GM21381 (cell line): ENCODE measurements at regions not wholly inside any gene's neighbourhood (a gene's known extent, or its start where the extent isn't known, plus 50 kb on each side); places are given as distances from the start of the nearest gene placed in this dataset.
A peak's percentile ranks its signal among the peaks of the same experiment; 100 is the strongest.

Experiments
- ATAC-seq: cut with Tn5 transposase; IDR thresholded peaks from one replicate; pipeline ENCODE4 v1.9.1; 2021; ENCODE audit warnings: mild to moderate bottlenecking, moderate library complexity; ENCODE audit not compliant: unreplicated experiment

DNA sequence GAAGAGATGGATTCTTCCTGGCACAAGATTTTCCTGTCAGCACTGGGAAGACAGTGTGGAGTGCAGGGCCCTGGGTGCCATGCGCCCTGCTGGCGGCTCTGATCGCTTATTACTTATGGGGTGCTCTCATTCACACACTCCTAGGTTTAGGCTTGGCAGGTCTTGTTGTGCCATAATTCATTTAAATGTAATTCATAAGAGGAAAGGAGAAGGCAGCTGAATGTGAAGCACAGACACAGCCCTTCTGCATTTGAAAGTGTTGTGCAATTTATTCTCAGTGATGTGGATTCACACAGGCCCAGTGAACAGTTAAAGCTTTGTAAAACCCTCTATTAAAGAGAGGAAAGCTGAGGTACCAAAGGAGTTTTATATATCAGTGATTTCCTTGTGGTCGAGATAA, 249.7 kb downstream of the C4orf33 start:
- ATAC-seq: no peak

DNA sequence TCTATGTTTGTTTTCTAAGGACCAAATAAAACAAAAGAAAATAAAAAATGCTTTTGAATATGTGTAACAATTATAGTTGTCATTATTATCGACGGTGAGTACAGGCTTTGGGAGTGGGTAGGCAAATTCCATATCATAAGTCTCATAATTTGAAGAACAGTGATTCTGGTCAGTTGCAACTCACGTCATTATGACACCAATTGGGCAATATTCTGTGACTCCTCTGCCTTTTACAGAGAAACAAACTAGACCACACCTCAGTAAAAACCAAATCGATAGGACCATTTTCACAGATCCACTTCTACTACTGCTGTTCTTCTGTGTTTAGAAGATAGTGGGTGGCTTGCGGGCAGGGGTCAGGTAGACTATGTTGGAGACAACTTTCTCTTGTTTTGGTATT, 250.1 kb downstream of the C4orf33 start:
- ATAC-seq: no peak

DNA sequence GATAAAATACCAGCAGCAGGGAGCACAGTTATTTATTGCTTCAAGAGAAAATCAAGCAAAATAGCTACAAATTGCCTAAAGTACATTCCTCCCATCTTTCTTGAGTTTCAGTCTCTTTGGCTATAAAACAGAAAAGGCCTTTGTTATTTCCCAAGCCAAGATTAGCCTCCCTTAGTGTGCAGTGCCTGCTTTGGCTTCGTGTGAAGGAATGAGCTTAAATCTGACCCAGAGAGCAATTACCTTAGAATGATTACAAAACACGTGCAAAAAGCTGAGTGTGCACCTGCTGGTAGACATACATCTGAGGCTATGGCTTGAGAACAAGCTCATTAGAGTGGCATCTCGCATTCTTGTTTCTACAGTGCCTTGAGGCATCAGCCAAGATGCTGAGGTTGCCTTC, 250.8 kb downstream of the C4orf33 start:
- ATAC-seq: no peak

DNA sequence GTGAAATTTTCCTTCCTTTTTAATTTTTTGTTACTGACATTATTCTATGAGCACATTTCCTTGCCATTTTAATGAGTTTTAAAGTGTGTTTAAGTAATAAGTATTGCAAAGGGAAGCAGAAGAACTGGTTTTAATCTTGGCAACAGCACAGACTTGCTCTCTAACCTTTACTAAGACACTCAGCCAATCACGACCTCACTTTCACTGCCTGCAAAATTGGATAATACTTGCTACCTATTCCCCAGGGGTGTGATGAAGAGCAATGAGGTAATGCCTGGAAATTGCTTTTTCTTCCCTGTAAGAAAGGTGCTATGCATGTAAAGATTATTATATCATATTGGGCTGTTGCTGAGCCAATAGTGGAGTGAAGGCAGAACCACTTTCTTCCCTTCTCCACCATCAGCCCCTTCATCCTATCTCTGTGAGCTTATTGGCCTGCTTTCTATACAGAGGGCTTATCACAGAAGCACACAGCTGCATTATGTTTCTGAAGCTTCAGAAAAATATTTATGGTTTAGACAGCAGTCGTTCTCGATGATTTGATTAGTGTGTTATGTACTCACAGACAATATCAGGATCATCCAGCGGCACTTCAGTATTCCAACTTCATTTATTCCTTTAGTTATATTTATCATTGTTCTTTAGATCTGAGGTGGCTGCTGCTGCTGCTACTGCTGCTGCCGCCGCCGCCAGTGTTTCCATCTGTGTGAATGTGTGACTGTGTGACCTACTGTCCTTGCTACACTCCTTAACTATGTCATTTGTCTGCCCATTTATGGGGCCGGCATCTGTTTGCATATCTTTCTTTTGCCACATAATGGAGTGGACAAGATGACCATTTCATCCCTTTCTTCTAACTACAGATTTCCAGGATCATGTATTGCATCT, 255.1 kb downstream of the C4orf33 start:
- no peak for ATAC-seq

GRCh38 chr4:129352480-129352879, 256.5 kb downstream of the C4orf33 start:
- ATAC-seq: no peak

DNA sequence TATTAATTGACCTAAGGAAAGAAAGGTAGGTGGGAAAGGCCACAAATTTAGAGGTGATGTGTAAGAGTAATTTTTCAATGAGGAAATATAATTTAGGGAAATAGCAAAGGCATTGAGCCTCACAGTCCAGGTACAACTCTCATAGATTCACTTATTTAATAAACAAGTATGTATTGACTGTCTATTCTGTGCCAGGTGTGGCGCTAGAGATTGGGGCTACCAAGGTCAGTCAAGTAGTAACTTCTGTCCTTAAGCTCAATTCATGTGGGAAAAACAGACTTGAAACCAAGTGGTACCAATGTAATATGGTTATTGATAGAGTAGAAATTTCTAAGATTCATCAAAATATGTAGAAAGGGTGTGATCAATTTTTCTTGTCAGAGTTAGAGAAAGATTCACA, 257.5 kb downstream of the C4orf33 start:
- ATAC-seq: no peak

- no peak for ATAC-seq
These were observed 259.1 kb downstream of the C4orf33 start for GRCh38 chr4:129355031-129355430.

DNA sequence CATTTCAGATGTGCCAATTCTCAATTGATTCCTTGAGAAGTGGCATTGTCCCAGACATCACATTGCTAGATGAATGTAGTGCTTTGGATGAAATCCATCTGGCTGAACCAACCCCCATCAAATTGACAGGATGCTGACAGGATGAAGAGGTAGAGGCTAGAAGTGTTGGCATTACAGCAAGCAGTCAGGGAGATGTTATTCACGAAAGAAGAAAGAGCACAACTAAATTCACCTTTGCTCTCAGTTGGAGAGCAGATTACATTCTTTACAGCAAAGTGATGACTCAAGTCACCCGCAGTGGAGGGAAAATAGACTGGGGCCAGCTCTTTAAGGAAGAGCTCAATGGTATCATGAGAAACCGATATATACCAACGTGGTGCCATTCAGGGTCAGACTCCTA, 259.6 kb downstream of the C4orf33 start:
- no peak for ATAC-seq

DNA sequence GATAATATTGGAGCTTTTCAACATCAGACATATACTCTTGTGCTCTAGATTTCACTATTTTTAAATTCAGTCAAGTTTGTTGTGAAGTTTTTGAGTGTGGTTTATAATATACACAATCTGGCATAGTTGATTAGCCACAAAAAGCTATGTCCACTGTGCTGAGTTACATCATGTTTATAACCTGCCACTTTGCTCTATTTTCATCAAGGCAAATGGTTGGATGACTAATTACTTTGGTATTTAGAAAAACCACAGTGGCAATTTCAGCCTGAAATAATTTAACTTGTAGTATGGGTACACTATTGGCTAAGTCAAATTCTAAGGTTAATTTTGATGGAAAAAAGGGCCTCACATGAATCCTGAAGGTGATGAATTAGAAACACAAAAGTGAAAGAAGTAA, 262.6 kb downstream of the C4orf33 start:
- ATAC-seq: no peak

GRCh38 chr4:129359461-129359860, 263.5 kb downstream of the C4orf33 start:
- ATAC-seq: no peak

GRCh38 chr4:129362691-129363274, 266.8 kb downstream of the C4orf33 start:
- peak; percentile 82 for ATAC-seq

- no peak for ATAC-seq
These were observed 268.9 kb downstream of the C4orf33 start for GRCh38 chr4:129364747-129365452.

DNA sequence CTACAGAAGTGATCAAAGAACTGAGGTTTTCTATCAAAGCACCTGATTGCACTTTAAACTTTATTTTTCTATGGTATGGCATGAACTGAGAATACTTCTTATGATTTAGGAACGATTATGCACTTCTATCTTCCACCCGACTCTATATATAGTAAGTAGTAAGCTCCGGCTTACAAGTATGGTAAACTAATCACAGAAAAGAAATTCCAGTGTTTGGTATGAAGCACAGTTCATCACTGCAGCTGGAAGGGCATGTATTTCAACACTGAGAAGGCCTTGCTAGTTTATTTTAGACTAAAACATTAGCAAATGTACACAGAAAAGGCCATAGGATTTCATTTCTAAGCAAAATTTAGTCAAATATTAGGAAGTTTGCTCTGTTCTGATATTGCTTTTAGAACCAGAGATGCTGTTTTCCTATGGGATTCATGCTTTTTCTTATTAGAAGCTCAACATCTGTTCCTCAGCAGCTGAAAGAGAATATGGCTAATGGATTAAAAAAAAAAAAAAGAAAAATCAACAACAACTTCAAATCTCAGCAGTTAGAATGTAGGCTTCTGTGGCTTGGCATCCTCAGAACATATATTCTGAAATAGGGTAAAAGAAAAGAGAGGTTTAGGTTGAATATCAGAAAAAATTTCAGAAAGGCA, 273.5 kb downstream of the C4orf33 start:
- no peak for ATAC-seq

- no peak for ATAC-seq
These were observed 275.1 kb downstream of the C4orf33 start for GRCh38 chr4:129371065-129371464.

GRCh38 chr4:129371926-129372325, 276.0 kb downstream of the C4orf33 start:
- ATAC-seq: no peak

DNA sequence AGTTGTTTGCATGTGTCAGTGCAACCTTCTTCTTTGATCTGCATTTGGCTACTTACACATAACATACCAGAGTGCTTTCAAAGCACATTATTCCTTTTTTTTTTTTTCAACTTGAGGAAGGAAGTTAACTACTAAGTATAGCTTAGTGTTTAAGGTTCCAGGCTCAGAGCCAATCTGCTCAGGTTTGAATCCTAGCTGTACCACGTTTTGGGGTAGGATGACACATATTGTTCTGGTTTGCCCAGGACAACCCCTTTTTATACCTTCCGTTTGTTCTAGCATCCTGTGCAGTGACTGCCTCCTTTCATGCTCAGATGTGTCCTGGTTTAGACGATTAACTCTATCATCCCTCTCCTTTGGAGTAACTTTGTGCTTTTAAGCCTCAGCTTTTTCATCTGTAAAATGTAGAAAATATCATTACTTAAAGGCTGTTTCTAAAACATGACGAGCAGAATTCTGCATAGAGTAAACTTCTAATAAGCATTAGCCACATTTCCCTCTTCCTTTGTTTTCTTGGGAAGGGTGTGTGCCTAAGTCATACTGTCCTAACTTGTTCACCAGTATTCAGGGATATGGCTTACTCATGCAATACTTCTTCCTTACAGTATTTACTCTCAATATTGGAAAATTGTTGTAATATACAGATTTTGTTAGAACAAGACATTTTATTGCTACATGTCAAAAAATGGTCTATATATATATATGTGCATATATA, 281.3 kb downstream of the C4orf33 start:
- no peak for ATAC-seq

DNA sequence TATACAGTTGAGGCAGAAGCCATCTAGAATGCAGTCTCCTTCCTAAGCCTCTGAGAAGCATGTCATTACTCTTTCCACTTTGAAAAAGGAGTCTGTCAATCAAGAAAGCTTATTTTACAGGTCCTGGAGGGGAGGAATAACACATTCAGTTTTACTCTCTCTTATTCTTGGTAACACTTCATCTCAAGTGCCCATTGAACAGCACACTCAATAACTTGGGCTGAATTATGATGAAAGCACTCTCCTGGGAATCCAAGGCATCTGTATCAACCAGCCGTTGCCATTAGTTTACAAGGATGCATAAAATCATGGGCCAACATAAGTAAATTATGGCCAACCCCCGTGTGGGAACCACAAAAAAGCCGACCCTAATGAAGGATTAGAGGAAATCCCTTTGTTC, 282.4 kb downstream of the C4orf33 start:
- no peak for ATAC-seq

DNA sequence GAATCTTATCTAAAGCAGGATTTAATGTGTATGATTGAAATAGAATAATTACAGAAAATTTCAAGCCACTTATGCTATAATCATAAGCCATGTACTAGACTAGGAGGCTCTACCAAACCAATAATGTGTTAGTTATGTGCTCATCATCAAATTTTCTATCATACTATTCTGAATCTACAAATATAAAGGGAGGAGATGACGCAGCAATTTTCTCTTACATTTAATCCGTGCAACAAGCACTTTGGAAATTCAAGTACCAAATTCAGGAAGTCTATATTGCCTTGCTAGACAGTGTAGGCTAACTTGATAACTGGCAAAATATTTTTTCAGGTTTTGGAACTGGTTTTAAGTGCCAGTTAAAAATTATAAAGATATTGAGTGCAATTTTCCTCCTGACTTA, 283.5 kb downstream of the C4orf33 start:
- ATAC-seq: no peak

- no peak for ATAC-seq
These were observed 289.0 kb downstream of the C4orf33 start for GRCh38 chr4:129384974-129385373.

GRCh38 chr4:129387666-129388065, 291.7 kb downstream of the C4orf33 start:
- ATAC-seq: no peak

DNA sequence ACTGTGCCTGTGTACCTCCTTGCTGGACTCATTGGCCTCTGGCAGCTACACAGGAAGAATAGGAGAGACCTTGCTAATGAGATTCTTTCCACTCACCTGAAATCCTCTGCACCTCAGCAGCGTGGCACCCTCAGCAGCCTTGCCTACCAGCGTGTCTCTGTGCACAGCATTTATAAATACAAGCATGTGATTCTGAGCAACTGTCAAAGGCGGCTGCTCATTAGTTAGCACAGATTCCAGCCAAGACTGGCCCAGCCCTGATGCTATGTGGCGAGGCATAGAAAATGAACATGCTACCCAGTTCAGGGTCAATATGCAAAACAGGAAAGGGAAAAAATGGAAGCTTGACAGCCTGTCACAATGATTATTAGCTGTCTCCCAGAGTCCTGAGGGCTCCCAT, 298.0 kb downstream of the C4orf33 start:
- ATAC-seq: no peak
